BE2C (cell line): ENCODE measurements at regions not wholly inside any gene's neighbourhood (a gene's known extent, or its start where the extent isn't known, plus 50 kb on each side); places are given as distances from the start of the nearest gene placed in this dataset.
"Not testable (repeated sequence)": the region's sequence is repeated elsewhere in the genome, so short reads cannot be mapped to it uniquely, and the experiment has no call there.

Source experiments
- DNase-seq: peaks from one replicate; pipeline ENCODE4 v3.0.0-alpha.2; 2020
- H3K27me3 ChIP-seq: fragments of 250-450 bp; sonication (Bioruptor Pico); 2 replicates; pipeline ENCODE4 v1.5.1; 2020; ENCODE audit warnings: mild to moderate bottlenecking
- H3K36me3 ChIP-seq: fragments of 250-450 bp; sonication (Bioruptor Pico); 2 replicates; pipeline ENCODE4 v1.5.1; 2020; ENCODE audit warnings: mild to moderate bottlenecking
- H3K4me1 ChIP-seq: fragments of 250-450 bp; sonication (Bioruptor Pico); 2 replicates; pipeline ENCODE4 v1.5.1; 2020
- H3K4me3 ChIP-seq: 2 replicates; pipeline ENCODE4 v1.5.1; 2011; ENCODE audit warnings: low read depth, low read length
- H3K9me3 ChIP-seq: fragments of 250-450 bp; sonication (Bioruptor Pico); 2 replicates; pipeline ENCODE4 v1.5.1; 2020
- CTCF ChIP-seq: IDR thresholded peaks from 2 replicates; pipeline ENCODE4 v1.5.1; 2012; ENCODE audit warnings: mild to moderate bottlenecking, low read depth, low read length

GRCh38 chr16:76857402-76857801, 333.6 kb upstream of the MON1B start:
- Histone ChIP-seq H3K36me3 (no peaks in the 10 kb centered on the region), H3K4me1 (no peaks in the 10 kb centered on the region), H3K9me3 (no peaks in the 10 kb centered on the region), H3K4me3 (no peak overlapping the region), H3K27me3 (no peaks in the 10 kb centered on the region)
- no peak for TF ChIP-seq CTCF
- no peak for DNase-seq

GRCh38 chr16:76862901-76863300, 328.1 kb upstream of the MON1B start:
- H3K4me1 ChIP-seq: peaks cover 6% of the 10 kb centered on the region; the same call in 1 of the 2 replicates
- no peaks in the 10 kb centered on the region for H3K9me3 ChIP-seq
- H3K36me3 ChIP-seq: no peaks in the 10 kb centered on the region
- H3K4me3 ChIP-seq: no peak overlapping the region
- DNase-seq: no peak
- no peaks in the 10 kb centered on the region for H3K27me3 ChIP-seq
- no peak for TF ChIP-seq CTCF

GRCh38 chr16:76866994-76867393, 324.0 kb upstream of the MON1B start:
- no peak for DNase-seq
- H3K4me1 ChIP-seq: peaks cover 16% of the 10 kb centered on the region
- H3K4me3 ChIP-seq: no peak overlapping the region
- H3K27me3 ChIP-seq: no peaks in the 10 kb centered on the region
- TF ChIP-seq CTCF: no peak
- H3K9me3 ChIP-seq: no peaks in the 10 kb centered on the region
- H3K36me3 ChIP-seq: no peaks in the 10 kb centered on the region

- Histone ChIP-seq H3K4me3 (no peak overlapping the region), H3K4me1 (peaks cover 26% of the 10 kb centered on the region), H3K27me3 (no peaks in the 10 kb centered on the region), H3K36me3 (no peaks in the 10 kb centered on the region), H3K9me3 (no peaks in the 10 kb centered on the region)
- no peak for TF ChIP-seq CTCF
- no peak for DNase-seq
These were observed 315.1 kb upstream of the MON1B start for GRCh38 chr16:76875898-76876297.

- TF ChIP-seq CTCF: no peak
- Histone ChIP-seq H3K36me3 (no peaks in the 10 kb centered on the region), H3K4me3 (no peak overlapping the region), H3K4me1 (peaks cover 9% of the 10 kb centered on the region), H3K27me3 (no peaks in the 10 kb centered on the region), H3K9me3 (no peaks in the 10 kb centered on the region)
- DNase-seq: no peak
These were observed 311.6 kb upstream of the MON1B start for GRCh38 chr16:76879420-76879819.

- not testable (repeated sequence) for DNase-seq, H3K4me3 ChIP-seq, H3K27me3 ChIP-seq, H3K4me1 ChIP-seq, H3K9me3 ChIP-seq, H3K36me3 ChIP-seq
These were observed 310.5 kb upstream of the MON1B start for GRCh38 chr16:76880523-76880922.

GRCh38 chr16:76882105-76882504, 308.9 kb upstream of the MON1B start:
- H3K27me3 ChIP-seq: no peaks in the 10 kb centered on the region
- no peak for DNase-seq
- H3K4me1 ChIP-seq: peaks cover 7% of the 10 kb centered on the region
- H3K4me3 ChIP-seq: no peak overlapping the region
- H3K36me3 ChIP-seq: no peaks in the 10 kb centered on the region
- peak; percentile 35 for TF ChIP-seq CTCF
- H3K9me3 ChIP-seq: no peaks in the 10 kb centered on the region
